GDM1 (cell line): ENCODE measurements at regions not wholly inside any gene's neighbourhood (a gene's known extent, or its start where the extent isn't known, plus 50 kb on each side); places are given as distances from the start of the nearest gene placed in this dataset.
"Not testable (repeated sequence)": the region's sequence is repeated elsewhere in the genome, so short reads cannot be mapped to it uniquely, and the experiment has no call there.

ENCODE experiments used
- DNase-seq: peaks from one replicate; lab custom pipeline; 2025; lab: John Stamatoyannopoulos, UW

DNA sequence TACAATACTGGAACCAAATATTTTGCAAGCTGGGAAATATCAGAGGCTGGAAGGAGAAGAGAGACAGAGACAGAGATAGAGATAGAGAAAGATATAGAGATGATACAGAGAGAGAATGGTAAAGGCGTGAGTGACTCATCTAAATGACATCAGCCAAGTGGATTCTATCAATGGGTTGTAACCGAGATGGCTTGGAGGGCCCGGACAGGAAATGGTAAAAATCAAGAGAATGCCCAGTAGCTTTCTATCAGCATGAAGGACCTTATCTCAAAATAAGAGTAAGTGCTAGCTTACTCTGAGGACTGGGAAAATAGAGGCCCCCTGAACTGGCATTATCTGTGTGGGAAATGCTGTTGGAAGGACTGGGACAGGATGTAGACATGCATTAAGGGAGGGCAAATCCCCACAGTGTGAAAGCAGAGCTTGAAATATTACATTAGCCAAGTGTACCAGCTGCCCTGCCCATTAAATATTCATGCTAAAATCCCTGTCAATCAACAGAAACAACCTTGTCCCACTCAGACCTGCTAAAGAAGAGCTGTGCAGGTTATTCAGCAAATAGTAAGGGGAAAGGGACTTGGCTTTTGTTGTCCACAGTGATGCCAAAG lies 76.6 kb upstream of the ZNF644 start:
- DNase-seq = no peak

DNA sequence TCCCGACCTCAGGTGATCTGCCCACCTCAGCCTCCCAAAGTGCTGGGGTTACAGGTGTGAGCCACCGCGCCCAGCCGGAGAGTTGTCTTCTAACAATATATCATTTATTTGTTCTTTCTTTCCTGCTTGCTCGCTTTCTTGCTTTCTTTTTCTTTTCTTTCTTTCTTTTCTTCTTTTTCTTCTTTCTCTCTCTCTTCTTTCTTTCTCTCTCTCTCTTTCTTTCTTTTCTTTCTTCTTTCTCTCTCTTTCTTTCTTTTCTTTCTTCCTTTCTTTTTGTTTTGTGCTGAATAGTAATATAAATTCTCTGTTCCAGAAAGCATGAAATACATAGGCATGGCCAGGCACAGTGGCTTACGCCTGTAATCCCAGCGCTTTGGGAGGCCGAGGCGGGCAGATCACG lies 73.5 kb upstream of the ZNF644 start:
- not testable (repeated sequence) for DNase-seq

DNA sequence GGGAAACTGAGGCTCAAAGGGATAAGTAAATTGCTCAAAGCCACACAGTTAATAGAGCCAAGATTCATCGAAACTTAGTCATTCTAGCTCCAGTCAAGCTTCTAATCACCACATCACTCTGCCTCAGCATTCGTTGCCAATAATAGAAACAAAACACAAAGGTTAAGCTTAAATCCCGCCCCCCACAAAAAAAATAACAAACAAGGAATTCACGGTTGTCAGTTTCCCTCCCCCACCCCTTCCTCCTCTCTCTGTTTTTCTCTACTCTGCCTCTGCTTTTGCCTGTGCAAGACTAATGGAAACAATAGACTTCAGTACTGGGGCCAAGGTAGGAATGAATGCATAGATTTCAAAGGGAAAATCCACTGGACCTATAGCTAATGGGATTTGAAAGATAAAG lies 70.7 kb upstream of the ZNF644 start:
- no peak for DNase-seq

DNA sequence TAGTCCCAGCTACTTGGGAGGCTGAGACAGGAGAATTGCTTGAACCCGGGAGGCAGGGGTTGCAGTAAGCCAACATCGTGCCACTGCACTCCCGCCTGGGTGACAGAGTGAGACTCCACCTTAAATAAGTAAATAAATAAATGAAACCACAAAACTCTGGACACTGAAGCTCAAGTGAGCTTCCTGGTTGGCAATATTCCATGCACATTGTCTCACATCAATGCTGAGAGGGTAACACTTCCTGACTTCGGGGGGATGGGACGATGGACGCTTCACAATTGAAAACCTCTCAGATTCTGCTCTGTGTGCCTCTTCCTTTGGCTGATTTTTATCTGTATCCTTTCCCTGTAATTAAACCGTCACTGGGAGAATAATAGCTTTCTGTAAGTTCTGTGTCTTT lies 70.0 kb upstream of the ZNF644 start:
- DNase-seq = no peak

DNA sequence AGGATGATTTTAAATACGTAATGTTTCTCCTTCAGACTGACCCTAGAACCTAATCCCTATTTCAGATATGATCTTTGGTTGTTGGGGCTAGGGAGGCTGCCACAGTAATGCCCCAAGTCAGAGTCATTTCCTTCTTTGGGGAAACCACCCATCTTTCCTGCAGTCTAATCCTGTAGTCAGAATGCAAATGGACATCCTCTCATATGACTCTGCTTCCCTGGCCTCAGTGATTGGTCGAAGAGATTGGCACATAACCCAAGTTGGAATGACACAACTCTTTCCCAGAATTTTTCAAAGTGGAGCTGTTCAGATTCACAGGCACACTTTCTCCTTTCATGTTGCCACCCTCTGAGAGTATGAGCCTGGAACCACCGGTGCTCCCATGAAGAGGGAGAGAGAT lies 58.8 kb upstream of the ZNF644 start:
- no peak for DNase-seq

DNA sequence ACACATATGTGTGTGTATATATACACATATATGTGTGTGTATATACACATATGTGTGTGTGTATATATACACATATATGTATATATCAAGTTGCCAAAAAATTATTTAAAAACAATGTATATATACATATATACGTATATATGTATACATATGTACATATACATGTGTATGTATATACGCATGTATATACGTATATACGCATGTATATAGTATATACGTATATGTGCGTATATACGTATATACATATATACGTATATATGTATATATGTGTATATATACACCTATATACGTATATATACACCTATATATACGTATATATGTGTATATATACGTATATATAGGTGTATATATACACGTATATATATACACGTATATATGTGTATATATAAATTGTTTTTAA lies 57.0 kb upstream of the ZNF644 start:
- no peak for DNase-seq

DNA sequence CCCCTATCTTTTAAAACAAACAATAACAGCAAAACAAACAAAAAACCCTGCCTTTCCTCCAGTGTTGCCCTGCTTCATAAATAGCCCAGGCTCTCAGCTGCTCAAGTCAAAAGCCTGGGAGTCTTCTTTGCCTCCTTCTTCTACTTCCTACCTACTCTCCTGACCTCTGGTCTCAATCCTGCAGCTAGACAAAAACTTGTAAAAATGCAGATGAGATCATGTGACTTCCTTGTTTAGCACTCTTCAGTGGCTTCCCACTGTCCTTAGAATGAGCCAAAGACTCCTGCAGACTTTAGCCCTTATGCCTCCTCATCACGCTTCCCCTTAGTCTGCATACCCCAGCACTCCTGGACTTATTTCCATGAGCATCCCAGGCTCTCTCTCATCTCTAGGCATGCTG lies 55.0 kb upstream of the ZNF644 start:
- no peak for DNase-seq

DNA sequence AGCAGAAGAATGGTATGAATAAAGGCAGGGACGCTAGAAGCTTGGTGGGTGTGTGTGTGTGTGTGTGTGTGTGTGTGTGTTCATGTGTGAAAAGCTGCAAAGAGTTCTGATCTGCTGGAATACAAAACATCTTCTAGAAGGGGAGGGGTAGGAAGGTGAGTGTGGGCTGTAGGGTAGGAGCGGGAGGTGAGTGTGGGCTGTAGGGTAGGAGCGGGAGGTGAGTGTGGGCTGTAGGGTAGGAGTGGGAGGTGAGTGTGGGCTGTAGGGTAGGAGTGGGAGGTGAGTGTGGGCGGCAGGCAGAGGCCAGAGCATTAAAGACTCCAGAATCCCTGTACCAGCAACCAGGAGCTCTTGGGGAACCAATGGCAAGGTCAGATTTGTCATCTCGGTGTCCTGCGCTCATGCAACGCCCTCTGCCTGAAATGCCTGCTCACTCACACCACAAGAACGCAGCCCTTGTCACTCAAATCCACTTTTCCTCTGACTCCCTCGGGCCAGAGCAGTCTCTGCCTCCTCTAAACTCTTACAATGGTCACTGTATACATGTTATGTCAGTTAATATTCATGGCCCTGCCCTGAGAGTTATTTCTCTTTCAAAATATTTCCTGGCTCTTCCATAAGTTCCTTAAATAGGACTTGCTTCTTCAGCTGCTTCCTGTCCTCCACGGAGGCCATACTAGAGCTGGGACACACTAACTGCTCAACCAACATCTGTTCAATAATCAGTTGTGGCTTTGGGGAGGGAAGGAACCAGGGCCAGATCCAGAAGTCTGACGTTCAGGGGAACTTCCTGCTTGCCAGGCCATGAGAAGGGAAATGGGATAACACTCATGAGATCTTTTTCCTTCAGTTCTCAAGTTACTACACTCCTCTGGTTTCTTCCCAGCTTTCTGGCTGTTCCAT lies 53.6 kb upstream of the ZNF644 start:
- DNase-seq = no peak

DNA sequence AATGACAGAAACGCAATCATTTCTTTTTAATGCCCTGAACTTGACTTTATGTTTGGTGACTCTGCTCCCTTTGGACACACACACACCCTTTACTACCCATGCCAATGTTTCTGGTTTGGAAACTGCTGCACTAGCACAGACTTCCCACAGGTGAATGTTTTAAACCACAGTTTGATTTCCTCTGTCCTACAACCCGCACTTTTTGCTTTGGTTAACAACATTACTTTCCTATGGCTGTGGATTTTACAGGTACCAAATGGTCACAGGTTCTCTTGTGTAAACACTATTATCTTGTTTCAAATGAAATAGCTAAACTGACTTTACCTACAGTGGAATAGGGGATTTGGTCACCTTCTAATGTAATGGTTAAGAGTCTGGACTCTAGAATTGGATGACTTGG lies 51.5 kb upstream of the ZNF644 start:
- DNase-seq = no peak

DNA sequence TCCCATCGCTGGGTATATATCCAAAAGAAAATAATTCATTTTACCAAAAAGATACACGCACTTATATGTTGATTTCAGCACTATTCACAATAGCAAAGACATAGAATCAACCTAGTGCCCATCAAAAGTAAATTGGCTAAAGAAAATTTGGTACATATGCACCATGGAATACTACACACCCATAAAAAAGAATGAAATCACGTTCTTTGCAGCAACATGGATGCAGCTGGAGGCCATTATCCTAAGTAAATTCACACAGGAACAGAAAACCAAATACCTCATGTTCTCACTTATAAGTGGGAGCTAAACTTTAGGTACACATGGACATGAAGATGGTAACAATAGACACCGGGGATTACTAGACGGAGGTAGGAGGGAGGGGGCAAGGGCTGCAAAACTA lies 50.0 kb upstream of the ZNF644 start:
- no peak for DNase-seq
